ENCODE measurements at regions not wholly inside any gene's neighbourhood (a gene's known extent, or its start where the extent isn't known, plus 50 kb on each side); places are given as distances from the start of the nearest gene placed in this dataset.

- TF ChIP-seq CTCF (IDR thresholded peaks at IDR 0.05) (no peak), POLR2A (IDR thresholded peaks at IDR 0.05) (no peak)
Measured at GRCh38 chr11:122267602-122268001, 151.6 kb upstream of the BLID start.

Data from testis (tissue), 2 donors.